Caco-2 (cell line): ENCODE measurements at regions not wholly inside any gene's neighbourhood (a gene's known extent, or its start where the extent isn't known, plus 50 kb on each side); places are given as distances from the start of the nearest gene placed in this dataset.

ENCODE experiments used
- BruUV-seq: library from RNA; stranded (reverse); fragments of 400-500 nt; replicated peaks from 2 replicates; lab custom pipeline; 2021; lab: Mats Ljungman, UMichigan
- CTCF ChIA-PET: fragments of 300-600 bp; sonication (Branson Sonifier 250); formaldehyde crosslinking; loops from one replicate; lab custom pipeline; 2022; ENCODE audit warnings: antibody characterized with exemption; lab: Charles Lee
- POLR2A ChIA-PET: fragments of 300-600 bp; sonication (Branson Sonifier 250); formaldehyde crosslinking; loops from one replicate; lab custom pipeline; 2022; ENCODE audit warnings: antibody characterized with exemption; lab: Charles Lee
- DNase-seq, 2 experiments: peaks; one replicate each; pipeline versions ENCODE4 v3.0.0 to v3.0.0-alpha.2; 2020 to 2022
- H3K27me3 ChIP-seq: replicated peaks from 2 replicates; pipeline ENCODE4 v1.6.0; 2011; ENCODE audit warnings: low read length; ENCODE audit not compliant: control insufficient read depth, insufficient read depth
- H3K36me3 ChIP-seq: 2 replicates; pipeline ENCODE4 v1.5.1; 2011; ENCODE audit warnings: low read length; ENCODE audit not compliant: control insufficient read depth, insufficient read depth
- H3K4me1 ChIP-seq: fragments of 250-450 bp; sonication (Bioruptor Pico); 2 replicates; pipeline ENCODE4 v1.5.1; 2020; ENCODE audit warnings: mild to moderate bottlenecking
- H3K4me3 ChIP-seq: 2 replicates; pipeline ENCODE4 v1.5.1; 2011; ENCODE audit warnings: low read depth, mild to moderate bottlenecking, control low read depth, low read length
- H3K9me3 ChIP-seq: fragments of 250-450 bp; sonication (Bioruptor Pico); 2 replicates; pipeline ENCODE4 v1.5.1; 2020; ENCODE audit warnings: mild to moderate bottlenecking, moderate library complexity
- H3K27ac Mint-ChIP-seq: one replicate; pipeline ENCODE4 v1.8.0; 2022; ENCODE audit warnings: mixed read lengths; ENCODE audit not compliant: unreplicated experiment
- H3K27me3 Mint-ChIP-seq: one replicate; pipeline ENCODE4 v1.8.0; 2022; ENCODE audit warnings: mixed read lengths; ENCODE audit not compliant: insufficient read depth, unreplicated experiment
- H3K36me3 Mint-ChIP-seq: one replicate; pipeline ENCODE4 v1.8.0; 2022; ENCODE audit warnings: mild to moderate bottlenecking, mixed read lengths; ENCODE audit not compliant: insufficient read depth, unreplicated experiment
- H3K4me1 Mint-ChIP-seq: one replicate; pipeline ENCODE4 v1.8.0; 2022; ENCODE audit warnings: low read depth, mixed read lengths; ENCODE audit not compliant: unreplicated experiment
- H3K4me3 Mint-ChIP-seq: one replicate; pipeline ENCODE4 v1.8.0; 2022; ENCODE audit warnings: mild to moderate bottlenecking, moderate library complexity, mixed read lengths; ENCODE audit not compliant: unreplicated experiment
- H3K9me3 Mint-ChIP-seq: one replicate; pipeline ENCODE4 v1.8.0; 2022; ENCODE audit warnings: mixed read lengths; ENCODE audit not compliant: unreplicated experiment
- CTCF ChIP-seq, 2 experiments: fragments of 200-600 bp in 1 of 2; IDR thresholded peaks; 1 replicate in 1 of 2; 2 replicates in 1 of 2; pipeline versions ENCODE4 v1.5.1 to v1.8.0; 2011 to 2022; ENCODE audit warnings: antibody characterized with exemption in 1 of 2, control low read depth in 1 of 2, inconsistent platforms in 1 of 2, low read depth in 1 of 2, low read length in 1 of 2, mild to moderate bottlenecking in 1 of 2, moderate library complexity in 1 of 2; ENCODE audit not compliant: insufficient read depth in 1 of 2, severe bottlenecking in 1 of 2, unreplicated experiment in 1 of 2
- intact Hi-C: fragments of 100-400 bp; cut with micrococcal nuclease; formaldehyde crosslinking; loops from one replicate; pipeline ENCODE4 v1.10.0; 2022; ENCODE audit not compliant: unreplicated experiment

GRCh38 chr9:86836266-86836665 is 111.0 kb downstream of the GAS1 start:
- Mint-ChIP-seq H3K27ac (no peak overlapping the region), H3K4me3 (no peak overlapping the region), H3K36me3 (no peaks in the 10 kb centered on the region), H3K27me3 (peaks cover 8% of the 10 kb centered on the region), H3K9me3 (no peaks in the 10 kb centered on the region), H3K4me1 (no peaks in the 10 kb centered on the region)
- Histone ChIP-seq H3K27me3 (no peaks in the 10 kb centered on the region), H3K4me1 (no peaks in the 10 kb centered on the region), H3K4me3 (no peak overlapping the region), H3K36me3 (no peaks in the 10 kb centered on the region), H3K9me3 (no peaks in the 10 kb centered on the region)
- TF ChIP-seq CTCF (IDR thresholded peaks at IDR 0.05; ENCODE audit: insufficient read depth in 1 of 2, low read depth in 1 of 2, low read length in 1 of 2, severe bottlenecking in 1 of 2, unreplicated experiment in 1 of 2), result no peak
- ChIA-PET POLR2A (no interaction called here), CTCF (no interaction called here)
- intact Hi-C loops, result no loop called here
- DNase-seq, result no peak
- BruUV-seq, result no TSS peak

GRCh38 chr9:86830356-86830755 is 117.0 kb downstream of the GAS1 start:
- CTCF ChIA-PET, result no interaction called here
- Histone ChIP-seq H3K4me1 (no peaks in the 10 kb centered on the region), H3K27me3 (no peaks in the 10 kb centered on the region), H3K36me3 (no peaks in the 10 kb centered on the region), H3K9me3 (no peaks in the 10 kb centered on the region), H3K4me3 (no peak overlapping the region)
- no peaks in the 10 kb centered on the region for H3K4me1 Mint-ChIP-seq
- H3K27ac Mint-ChIP-seq, result no peak overlapping the region
- no peaks in the 10 kb centered on the region for H3K36me3 Mint-ChIP-seq
- DNase-seq, result no peak
- intact Hi-C loops, result no loop called here
- POLR2A ChIA-PET, result no interaction called here
- no peaks in the 10 kb centered on the region for H3K9me3 Mint-ChIP-seq
- BruUV-seq, result no TSS peak
- no peak for TF ChIP-seq CTCF (IDR thresholded peaks at IDR 0.05; ENCODE audit: insufficient read depth in 1 of 2, low read depth in 1 of 2, low read length in 1 of 2, severe bottlenecking in 1 of 2, unreplicated experiment in 1 of 2)
- H3K27me3 Mint-ChIP-seq, result peaks cover 10% of the 10 kb centered on the region
- H3K4me3 Mint-ChIP-seq, result no peak overlapping the region

GRCh38 chr9:86829496-86830046 is 117.7 kb downstream of the GAS1 start:
- Mint-ChIP-seq H3K27ac (no peak overlapping the region), H3K36me3 (no peaks in the 10 kb centered on the region), H3K9me3 (no peaks in the 10 kb centered on the region), H3K27me3 (peaks cover 10% of the 10 kb centered on the region), H3K4me1 (no peaks in the 10 kb centered on the region), H3K4me3 (no peak overlapping the region)
- no TSS peak for BruUV-seq
- no peaks in the 10 kb centered on the region for H3K27me3 ChIP-seq
- no peaks in the 10 kb centered on the region for H3K4me1 ChIP-seq
- no peaks in the 10 kb centered on the region for H3K9me3 ChIP-seq
- ChIA-PET CTCF (no interaction called here), POLR2A (no interaction called here)
- H3K36me3 ChIP-seq, result no peaks in the 10 kb centered on the region
- intact Hi-C loops, result no loop called here
- DNase-seq, result no peak
- no peak for TF ChIP-seq CTCF (IDR thresholded peaks at IDR 0.05; ENCODE audit: insufficient read depth in 1 of 2, low read depth in 1 of 2, low read length in 1 of 2, severe bottlenecking in 1 of 2, unreplicated experiment in 1 of 2)
- H3K4me3 ChIP-seq, result no peak overlapping the region
